ENCODE measurements at regions not wholly inside any gene's neighbourhood (a gene's known extent, or its start where the extent isn't known, plus 50 kb on each side); places are given as distances from the start of the nearest gene placed in this dataset.
"Not testable (repeated sequence)": the region's sequence is repeated elsewhere in the genome, so short reads cannot be mapped to it uniquely, and the experiment has no call there.

DNA sequence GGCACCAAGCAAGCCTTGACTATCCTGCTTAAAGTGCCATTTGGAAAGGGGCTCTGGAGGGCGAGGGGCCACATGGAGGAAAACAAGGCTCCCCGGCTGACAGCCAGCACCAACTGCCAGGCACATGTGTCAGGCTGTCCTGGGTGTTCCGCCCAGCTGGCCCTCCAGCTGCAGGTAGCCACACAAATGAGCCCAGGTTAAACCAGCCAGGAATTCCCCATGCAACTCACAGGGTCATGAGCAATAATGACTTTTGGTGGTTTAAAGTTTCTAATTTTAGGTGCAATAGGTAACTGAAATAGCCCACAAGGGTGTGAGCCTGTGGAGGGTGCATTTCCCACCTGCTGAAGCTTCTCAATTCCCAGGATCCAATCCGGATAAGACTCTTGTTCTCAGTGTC is 58.9 kb upstream of the EEF2KMT start:
- DNase-seq = not testable (repeated sequence)

DNA sequence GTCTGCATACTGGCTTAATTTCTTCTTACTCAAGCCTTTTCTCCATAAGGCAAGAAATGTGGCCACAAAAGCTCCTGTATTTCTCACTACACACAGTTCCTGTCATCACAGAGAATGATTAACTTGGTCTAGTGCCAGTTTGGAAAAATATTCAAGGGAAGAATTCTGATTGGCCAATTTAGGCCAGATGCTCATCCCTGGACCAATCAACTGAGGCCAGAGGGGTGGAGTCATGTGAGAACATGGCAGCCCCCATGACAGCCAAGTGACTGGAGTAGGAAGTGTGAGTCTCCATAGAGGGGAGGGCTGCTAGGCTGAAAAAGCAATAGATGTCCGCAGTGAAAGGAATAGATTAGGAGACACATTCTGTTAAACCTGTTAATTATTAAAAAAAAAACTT is 56.4 kb upstream of the EEF2KMT start:
- DNase-seq = not testable (repeated sequence)

DNA sequence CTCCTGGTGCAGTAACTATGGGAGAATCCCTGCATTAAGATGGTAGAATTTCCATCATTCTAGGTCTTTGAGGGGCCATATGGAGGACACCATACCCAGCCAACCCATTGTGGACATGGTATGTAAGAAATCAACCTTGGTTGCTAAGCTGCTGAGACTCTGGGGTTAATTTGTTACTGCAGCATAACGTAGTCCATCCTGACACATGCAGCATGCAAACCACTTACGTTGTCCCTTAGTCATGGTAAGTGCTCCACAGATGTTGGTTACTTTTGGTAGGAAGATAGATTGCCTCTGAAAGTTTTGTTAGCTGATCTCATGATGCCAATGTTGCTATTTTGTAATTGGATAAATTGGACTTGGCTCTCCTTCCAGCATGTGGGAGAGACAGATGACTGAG is 53.8 kb upstream of the EEF2KMT start:
- not testable (repeated sequence) for DNase-seq

Measured in NCI-H748 treated with DMSO at 0.1 percent for 48 hours (cell line).